ENCODE measurements at regions not wholly inside any gene's neighbourhood (a gene's known extent, or its start where the extent isn't known, plus 50 kb on each side); places are given as distances from the start of the nearest gene placed in this dataset.

DNA sequence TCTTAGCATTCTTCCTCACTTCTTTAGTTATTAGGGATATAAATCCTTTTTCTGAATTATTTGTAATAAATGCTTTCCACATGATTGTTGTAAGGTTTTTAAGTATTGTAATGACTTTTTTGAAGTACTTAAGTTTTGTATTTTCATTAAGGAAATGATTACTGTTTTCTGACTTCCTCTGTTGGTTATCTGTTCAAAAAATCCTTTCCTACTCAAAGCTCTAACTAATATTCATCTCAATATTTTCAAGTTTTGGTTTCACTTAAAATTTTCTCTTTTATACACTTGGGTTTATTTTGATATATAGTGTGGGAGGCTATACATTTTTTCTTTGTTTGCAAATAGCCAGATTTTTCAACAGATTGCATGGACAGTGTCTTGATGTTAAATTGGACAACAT lies 59.9 kb upstream of the NHLH2 start:
- no peak overlapping the region for H3K4me3 ChIP-seq (ENCODE audit: control insufficient read depth in 2 of 3, extremely low read depth in 1 of 3, insufficient read depth in 2 of 3, low read depth in 1 of 3, low read length in 3 of 3)
- H4K20me1 ChIP-seq (ENCODE audit: control insufficient read depth, extremely low read depth, insufficient read depth, low read length) = no peaks in the 10 kb centered on the region
- H3K36me3 ChIP-seq (ENCODE audit: control insufficient read depth in 2 of 2, extremely low read depth in 1 of 2, insufficient read depth in 2 of 2, low read length in 2 of 2) = no peaks in the 10 kb centered on the region
- no peak for TF ChIP-seq CTCF (optimal IDR thresholded peaks at IDR 0.05 in 1 of 3, IDR thresholded peaks at IDR 0.05 in 1 of 3, conservative IDR thresholded peaks at IDR 0.05 in 1 of 3; ENCODE audit: extremely low read depth in 1 of 3, insufficient read depth in 2 of 3, low read length in 3 of 3)
- no peak for TF ChIP-seq EZH2 (IDR thresholded peaks at IDR 0.05; ENCODE audit: low read length)
- H3K27ac ChIP-seq (ENCODE audit: control insufficient read depth, insufficient read depth, low read length) = no peak overlapping the region
- H2AFZ ChIP-seq (ENCODE audit: control insufficient read depth, low read length) = no peak overlapping the region
- H3K4me2 ChIP-seq (ENCODE audit: control insufficient read depth, extremely low read depth, insufficient read depth, low read depth, low read length) = no peak overlapping the region
- no peak overlapping the region for H3K9ac ChIP-seq (ENCODE audit: control insufficient read depth, extremely low read depth, insufficient read depth, low read length)
- no peaks in the 10 kb centered on the region for H3K9me1 ChIP-seq (ENCODE audit: control insufficient read depth, extremely low read depth, insufficient read depth, low read length)
- no peaks in the 10 kb centered on the region for H3K4me1 ChIP-seq (ENCODE audit: control insufficient read depth, extremely low read depth, insufficient read depth, low read length)
- dilution Hi-C loops (cut with MboI; ENCODE audit: extremely low pct_ligation_motif_present, low sequenced_read_pairs) = no loop called here
- H3K79me2 ChIP-seq (ENCODE audit: control insufficient read depth, insufficient read depth, low read length) = no peaks in the 10 kb centered on the region
- H3K27me3 ChIP-seq (ENCODE audit: control insufficient read depth, extremely low read depth, insufficient read depth, low read length) = no peaks in the 10 kb centered on the region
- H3K9me3 ChIP-seq (ENCODE audit: control insufficient read depth, low read depth, low read length) = no peaks in the 10 kb centered on the region
- no peak for DNase-seq (ENCODE audit: low read depth, low spot score)
- no peak for FAIRE-seq

- no peak for DNase-seq (ENCODE audit: low read depth, low spot score)
These were observed 65.7 kb upstream of the NHLH2 start for GRCh38 chr1:115906627-115907026.

More at GRCh38 chr1:115906627-115907026, 65.7 kb upstream of the NHLH2 start:
- TF ChIP-seq EZH2 (IDR thresholded peaks at IDR 0.05; ENCODE audit: low read length) = no peak
- no peak for TF ChIP-seq CTCF (optimal IDR thresholded peaks at IDR 0.05 in 1 of 3, IDR thresholded peaks at IDR 0.05 in 1 of 3, conservative IDR thresholded peaks at IDR 0.05 in 1 of 3; ENCODE audit: extremely low read depth in 1 of 3, insufficient read depth in 2 of 3, low read length in 3 of 3)
- dilution Hi-C loops (cut with MboI; ENCODE audit: extremely low pct_ligation_motif_present, low sequenced_read_pairs) = no loop called here
- H3K4me2 ChIP-seq (ENCODE audit: control insufficient read depth, extremely low read depth, insufficient read depth, low read depth, low read length) = no peak overlapping the region
- no peak overlapping the region for H3K27ac ChIP-seq (ENCODE audit: control insufficient read depth, insufficient read depth, low read length)
- H2AFZ ChIP-seq (ENCODE audit: control insufficient read depth, low read length) = no peak overlapping the region
- no peaks in the 10 kb centered on the region for H4K20me1 ChIP-seq (ENCODE audit: control insufficient read depth, extremely low read depth, insufficient read depth, low read length)
- no peaks in the 10 kb centered on the region for H3K9me1 ChIP-seq (ENCODE audit: control insufficient read depth, extremely low read depth, insufficient read depth, low read length)
- H3K27me3 ChIP-seq (ENCODE audit: control insufficient read depth, extremely low read depth, insufficient read depth, low read length) = no peaks in the 10 kb centered on the region
- H3K9ac ChIP-seq (ENCODE audit: control insufficient read depth, extremely low read depth, insufficient read depth, low read length) = no peak overlapping the region
- FAIRE-seq = peak; percentile 48
- no peaks in the 10 kb centered on the region for H3K9me3 ChIP-seq (ENCODE audit: control insufficient read depth, low read depth, low read length)
- no peaks in the 10 kb centered on the region for H3K4me1 ChIP-seq (ENCODE audit: control insufficient read depth, extremely low read depth, insufficient read depth, low read length)
- H3K4me3 ChIP-seq (ENCODE audit: control insufficient read depth in 2 of 3, extremely low read depth in 1 of 3, insufficient read depth in 2 of 3, low read depth in 1 of 3, low read length in 3 of 3) = no peak overlapping the region
- H3K79me2 ChIP-seq (ENCODE audit: control insufficient read depth, insufficient read depth, low read length) = no peaks in the 10 kb centered on the region
- H3K36me3 ChIP-seq (ENCODE audit: control insufficient read depth in 2 of 2, extremely low read depth in 1 of 2, insufficient read depth in 2 of 2, low read length in 2 of 2) = no peaks in the 10 kb centered on the region
